Endothelial cell of umbilical vein (primary cell): ENCODE measurements at regions not wholly inside any gene's neighbourhood (a gene's known extent, or its start where the extent isn't known, plus 50 kb on each side); places are given as distances from the start of the nearest gene placed in this dataset.

ENCODE experiments used
- EZH2 ChIP-seq: IDR thresholded peaks from 2 replicates; pipeline ENCODE4 v1.6.1; 2012; ENCODE audit warnings: borderline replicate concordance, low read depth, mild to moderate bottlenecking, moderate library complexity, low read length, inconsistent platforms; ENCODE audit not compliant: severe bottlenecking
- POLR2A ChIP-seq: IDR thresholded peaks from 2 replicates; pipeline ENCODE4 v1.6.1; 2012; ENCODE audit warnings: low read depth, mild to moderate bottlenecking, control low read depth, low read length
- POLR2AphosphoS5 ChIP-seq: IDR thresholded peaks from 2 replicates; pipeline ENCODE4 v1.6.1; 2012; ENCODE audit warnings: low read depth, mild to moderate bottlenecking, control low read depth, low read length, moderate library complexity; ENCODE audit not compliant: insufficient read depth
- TF ChIP-seq, protein P1 (sequence below), 2 donors: IDR thresholded peaks; 1 replicate in 1 of 2; 2 replicates in 1 of 2; pipeline ENCODE4 v1.5.1; 2011; ENCODE audit warnings: low read length in 2 of 2, mild to moderate bottlenecking in 2 of 2, moderate library complexity in 2 of 2, control low read depth in 1 of 2, inconsistent platforms in 1 of 2, low read depth in 1 of 2; ENCODE audit not compliant: insufficient read depth in 1 of 2; ENCODE audit errors: extremely low read depth in 1 of 2
- TF ChIP-seq, protein P2 (sequence below): IDR thresholded peaks from 2 replicates; pipeline ENCODE4 v1.6.1; 2011; ENCODE audit not compliant: insufficient read depth, insufficient read length

DNA sequence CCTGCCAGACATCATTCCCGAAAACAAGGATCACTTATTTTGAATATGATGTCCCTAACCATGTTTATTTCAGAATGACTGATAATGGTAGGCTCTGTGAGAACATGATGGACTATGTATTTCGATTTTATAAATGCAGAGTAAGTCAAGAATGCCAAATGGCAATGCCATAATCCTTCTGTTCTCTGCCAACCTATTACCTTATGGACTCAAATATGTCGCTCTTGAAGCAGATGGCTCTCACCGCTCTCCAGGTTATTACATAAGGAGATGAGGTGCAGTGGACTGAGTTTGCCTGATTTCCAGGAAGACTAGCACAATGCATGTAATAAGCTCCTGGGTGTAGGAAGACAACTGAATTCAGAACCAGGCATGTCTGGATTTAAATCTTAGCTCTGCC, 227.2 kb downstream of the BTG1 start:
- TF ChIP-seq, protein P1, sequence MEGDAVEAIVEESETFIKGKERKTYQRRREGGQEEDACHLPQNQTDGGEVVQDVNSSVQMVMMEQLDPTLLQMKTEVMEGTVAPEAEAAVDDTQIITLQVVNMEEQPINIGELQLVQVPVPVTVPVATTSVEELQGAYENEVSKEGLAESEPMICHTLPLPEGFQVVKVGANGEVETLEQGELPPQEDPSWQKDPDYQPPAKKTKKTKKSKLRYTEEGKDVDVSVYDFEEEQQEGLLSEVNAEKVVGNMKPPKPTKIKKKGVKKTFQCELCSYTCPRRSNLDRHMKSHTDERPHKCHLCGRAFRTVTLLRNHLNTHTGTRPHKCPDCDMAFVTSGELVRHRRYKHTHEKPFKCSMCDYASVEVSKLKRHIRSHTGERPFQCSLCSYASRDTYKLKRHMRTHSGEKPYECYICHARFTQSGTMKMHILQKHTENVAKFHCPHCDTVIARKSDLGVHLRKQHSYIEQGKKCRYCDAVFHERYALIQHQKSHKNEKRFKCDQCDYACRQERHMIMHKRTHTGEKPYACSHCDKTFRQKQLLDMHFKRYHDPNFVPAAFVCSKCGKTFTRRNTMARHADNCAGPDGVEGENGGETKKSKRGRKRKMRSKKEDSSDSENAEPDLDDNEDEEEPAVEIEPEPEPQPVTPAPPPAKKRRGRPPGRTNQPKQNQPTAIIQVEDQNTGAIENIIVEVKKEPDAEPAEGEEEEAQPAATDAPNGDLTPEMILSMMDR (IDR thresholded peaks at IDR 0.05; ENCODE audit: extremely low read depth in 1 of 2, insufficient read depth in 1 of 2, low read depth in 1 of 2, low read length in 2 of 2), result no peak
- TF ChIP-seq POLR2AphosphoS5 (no peak), EZH2 (no peak), POLR2A (no peak)
- TF ChIP-seq, protein P2, sequence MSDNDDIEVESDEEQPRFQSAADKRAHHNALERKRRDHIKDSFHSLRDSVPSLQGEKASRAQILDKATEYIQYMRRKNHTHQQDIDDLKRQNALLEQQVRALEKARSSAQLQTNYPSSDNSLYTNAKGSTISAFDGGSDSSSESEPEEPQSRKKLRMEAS, result no peak
